ENCODE measurements at regions not wholly inside any gene's neighbourhood (a gene's known extent, or its start where the extent isn't known, plus 50 kb on each side); places are given as distances from the start of the nearest gene placed in this dataset.

DNA sequence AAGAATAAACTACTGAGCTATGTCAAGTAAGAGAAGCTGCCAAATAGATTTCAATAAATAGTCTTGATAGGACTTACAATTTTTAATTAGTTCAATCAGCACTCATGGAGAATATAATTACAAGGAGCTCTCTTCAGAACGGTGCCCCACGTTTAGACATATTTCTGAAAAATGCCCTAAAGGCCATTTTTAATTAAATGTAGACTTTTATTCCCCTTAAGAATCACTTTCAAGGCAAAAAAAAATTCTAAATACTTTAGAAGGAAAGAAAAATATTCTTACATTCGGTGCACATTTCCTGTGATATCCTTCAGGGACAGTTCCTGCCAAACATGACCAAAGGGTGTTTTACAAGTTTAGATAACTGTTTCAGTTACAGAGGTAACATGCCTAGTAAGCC lies 202.5 kb upstream of the CDH7 start:
- no peak for DNase-seq (ENCODE audit: low read depth in 2 of 2)

DNA sequence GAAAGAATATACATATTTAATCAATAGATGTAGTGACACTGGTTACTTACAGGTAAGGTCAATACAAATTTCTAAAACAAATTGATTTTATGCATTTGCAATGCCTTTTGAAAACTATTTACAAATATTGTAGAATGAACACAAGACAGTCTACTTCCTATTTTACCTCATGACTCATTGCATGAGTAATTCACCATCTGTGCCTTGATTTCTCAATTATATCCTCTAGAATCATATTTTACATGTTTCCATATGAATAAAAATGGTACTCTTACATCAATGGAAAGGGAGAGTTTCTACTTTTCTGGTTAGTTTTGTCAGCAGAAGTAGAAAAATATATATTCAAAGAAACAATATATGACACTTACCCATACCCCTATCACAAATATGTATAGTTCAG lies 203.8 kb upstream of the CDH7 start:
- no peak for DNase-seq (ENCODE audit: low read depth in 2 of 2)

DNA sequence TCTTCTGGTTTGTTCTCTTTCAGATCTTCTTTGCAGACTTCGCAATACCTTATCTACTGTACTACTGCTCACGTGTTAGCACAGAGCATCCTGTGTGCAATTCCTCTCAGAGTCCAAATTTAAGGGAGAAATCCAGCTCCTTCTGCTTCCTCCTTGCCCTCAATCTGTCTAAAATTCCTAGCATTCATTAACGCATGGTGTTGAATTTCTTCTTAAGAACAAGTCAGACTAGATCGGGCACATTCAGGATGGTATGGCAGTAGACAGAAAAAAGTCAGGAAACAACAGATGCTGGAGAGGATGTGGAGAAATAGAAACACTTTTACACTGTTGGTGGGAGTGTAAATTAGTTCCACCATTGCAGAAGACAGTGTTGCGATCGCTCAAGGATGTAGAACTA lies 206.1 kb upstream of the CDH7 start:
- DNase-seq (ENCODE audit: low read depth in 2 of 2), result no peak

GRCh38 chr18:65527879-65528633 lies 222.8 kb upstream of the CDH7 start:
- DNase-seq (ENCODE audit: low read depth in 2 of 2), result no peak

- no peak for DNase-seq (ENCODE audit: low read depth in 2 of 2)
Observed at GRCh38 chr18:65526099-65526498, 224.7 kb upstream of the CDH7 start.

GRCh38 chr18:65523461-65523860 lies 227.4 kb upstream of the CDH7 start:
- no peak for DNase-seq (ENCODE audit: low read depth in 2 of 2)

DNA sequence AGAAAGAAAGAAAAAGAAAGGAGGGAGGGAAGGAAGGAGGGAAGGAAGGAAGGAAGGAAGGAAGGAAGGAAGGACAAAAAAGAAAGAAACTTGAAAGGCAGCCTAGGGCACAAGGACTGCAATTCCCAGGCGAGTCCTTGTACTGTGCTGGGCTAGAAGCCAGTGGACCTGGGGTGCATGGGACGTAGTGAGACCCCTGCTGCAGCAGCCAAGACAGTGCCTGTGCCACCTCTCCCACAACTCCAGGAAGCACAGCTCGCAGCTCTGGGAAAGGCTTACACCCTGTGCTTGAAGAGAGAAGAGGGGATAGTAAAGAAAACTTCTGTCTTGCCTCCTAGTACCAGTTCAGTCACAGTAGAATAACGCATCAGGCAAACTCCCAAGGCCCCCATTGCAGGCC lies 227.9 kb upstream of the CDH7 start:
- no peak for DNase-seq (ENCODE audit: low read depth in 2 of 2)

GRCh38 chr18:65516209-65516608 lies 234.6 kb upstream of the CDH7 start:
- no peak for DNase-seq (ENCODE audit: low read depth in 2 of 2)

DNA sequence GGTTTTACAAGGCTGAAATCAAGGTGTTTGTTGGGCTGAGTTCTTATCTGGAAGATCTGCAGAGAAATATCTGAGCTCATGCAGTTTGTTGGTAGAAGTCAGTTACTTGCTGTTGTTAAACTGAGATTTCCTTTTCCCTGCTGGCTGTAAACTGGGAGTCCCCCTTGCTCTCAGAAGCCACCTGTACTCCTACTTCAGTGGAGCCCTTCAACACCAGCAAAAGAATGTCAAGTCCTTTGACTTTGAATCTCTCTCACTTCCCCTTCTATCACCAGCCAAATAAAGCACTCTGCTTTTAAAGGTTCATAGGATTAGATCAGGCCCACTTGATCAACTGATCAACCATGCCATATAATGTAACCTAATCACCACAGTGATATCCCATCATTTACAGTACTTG lies 252.2 kb upstream of the CDH7 start:
- no peak for DNase-seq (ENCODE audit: low read depth in 2 of 2)

DNA sequence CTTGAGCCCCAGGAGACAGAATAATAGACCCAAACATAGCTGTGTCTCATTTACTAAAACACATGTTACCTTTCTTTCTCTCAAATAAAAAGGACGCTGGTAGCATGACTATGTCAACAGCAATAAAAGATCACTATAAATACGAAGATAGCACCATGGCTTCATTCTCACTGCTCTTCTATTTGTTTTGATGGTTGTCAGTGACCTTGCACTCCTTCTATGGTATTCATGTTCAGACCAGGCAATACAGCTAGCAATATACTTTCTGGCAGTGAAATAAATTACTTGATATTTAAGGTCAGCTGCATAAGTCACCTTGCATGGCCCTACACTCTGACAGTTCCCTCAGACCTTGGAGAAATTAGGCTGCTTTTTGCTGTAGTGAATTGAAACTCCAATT lies 263.2 kb upstream of the CDH7 start:
- no peak for DNase-seq (ENCODE audit: low read depth in 2 of 2)

- no peak for DNase-seq (ENCODE audit: low read depth in 2 of 2)
Observed at GRCh38 chr18:65477455-65477854, 273.4 kb upstream of the CDH7 start.

DNA sequence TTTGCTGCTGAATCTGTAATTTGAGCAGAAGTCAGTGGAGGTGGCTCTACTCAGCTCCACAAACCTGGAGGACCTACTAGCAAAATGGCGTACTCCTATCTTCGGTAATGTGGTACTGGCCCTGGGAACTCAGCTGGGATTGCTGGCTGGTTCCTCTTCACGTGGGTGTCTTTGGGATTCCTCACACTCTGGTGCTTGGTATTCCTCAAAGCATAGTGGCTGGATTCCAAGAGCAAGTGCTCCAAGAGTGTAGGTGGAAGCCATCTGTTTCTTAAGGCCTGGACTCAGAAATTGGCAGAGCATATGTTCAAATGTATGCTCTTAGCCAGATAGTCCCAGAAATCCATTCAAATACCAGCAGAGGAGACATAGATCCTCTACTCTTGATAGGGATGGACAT lies 281.9 kb upstream of the CDH7 start:
- no peak for DNase-seq (ENCODE audit: low read depth in 2 of 2)

DNA sequence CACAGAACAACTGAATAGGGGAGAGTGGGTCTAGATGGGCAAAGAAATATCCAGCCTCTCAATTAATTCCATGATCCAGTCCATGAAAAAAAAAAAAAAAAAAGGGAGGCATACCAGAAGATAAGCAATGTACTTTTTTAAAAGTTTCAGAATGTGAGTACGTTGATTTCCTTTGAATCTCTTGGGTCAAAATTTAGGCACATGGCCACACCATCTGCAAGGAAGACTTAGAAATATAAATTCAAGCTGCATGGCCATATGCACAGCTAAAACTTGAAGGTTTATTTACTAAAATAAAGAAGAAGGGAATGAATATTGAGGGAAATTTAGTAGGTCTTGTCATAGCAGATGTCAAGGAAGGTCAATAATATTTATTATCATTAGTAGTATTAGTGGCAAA lies 286.5 kb upstream of the CDH7 start:
- no peak for DNase-seq (ENCODE audit: low read depth in 2 of 2)

- DNase-seq (ENCODE audit: low read depth in 2 of 2), result no peak
Observed at GRCh38 chr18:65459741-65460140, 291.1 kb upstream of the CDH7 start.

GRCh38 chr18:65458871-65459270 lies 291.9 kb upstream of the CDH7 start:
- DNase-seq (ENCODE audit: low read depth in 2 of 2), result no peak

GRCh38 chr18:65439188-65439587 lies 311.6 kb upstream of the CDH7 start:
- no peak for DNase-seq (ENCODE audit: low read depth in 2 of 2)

DNA sequence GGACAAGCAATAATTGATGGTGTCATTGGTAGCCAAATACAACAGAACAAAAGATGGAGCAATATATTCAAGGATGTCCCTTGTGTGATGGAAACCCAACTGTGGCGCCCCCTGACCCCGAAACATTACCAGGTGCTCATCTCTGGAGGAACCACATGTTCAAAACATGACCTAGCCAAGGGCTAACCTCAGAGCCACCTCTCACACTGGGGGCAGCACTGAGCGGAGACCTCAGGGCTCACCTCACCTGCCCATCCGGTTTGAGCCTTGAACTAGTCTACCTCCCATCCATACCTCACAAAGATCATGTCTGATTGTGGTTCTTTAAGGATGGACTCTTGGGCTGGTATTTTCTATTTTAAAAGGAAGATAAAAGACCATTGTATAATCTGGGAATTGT lies 314.4 kb upstream of the CDH7 start:
- no peak for DNase-seq (ENCODE audit: low read depth in 2 of 2)

DNA sequence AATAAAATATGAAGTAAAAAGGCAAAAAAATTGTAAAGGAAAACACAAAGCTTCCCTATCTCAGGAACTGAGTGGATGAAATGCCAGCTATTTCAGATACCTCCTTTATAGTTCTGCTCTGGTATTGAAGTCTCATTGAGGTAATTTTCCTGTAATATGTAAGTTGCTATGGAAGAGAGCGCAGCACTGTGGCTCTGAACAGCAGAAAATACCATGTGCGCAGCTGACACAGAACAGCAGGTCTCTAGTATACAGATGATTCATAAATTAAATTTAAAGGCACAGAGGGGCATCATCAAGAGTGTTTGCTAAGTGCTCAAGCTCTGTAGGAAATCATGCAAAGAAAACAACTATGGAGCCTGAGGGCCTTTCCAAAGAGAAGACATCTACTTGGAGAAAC lies 315.3 kb upstream of the CDH7 start:
- DNase-seq (ENCODE audit: low read depth in 2 of 2), result no peak

GRCh38 chr18:65429601-65430000 lies 321.2 kb upstream of the CDH7 start:
- DNase-seq (ENCODE audit: low read depth in 2 of 2), result no peak

GRCh38 chr18:65425366-65425765 lies 325.4 kb upstream of the CDH7 start:
- no peak for DNase-seq (ENCODE audit: low read depth in 2 of 2)

- no peak for DNase-seq (ENCODE audit: low read depth in 2 of 2)
Observed at GRCh38 chr18:65423776-65424175, 327.0 kb upstream of the CDH7 start.

- DNase-seq (ENCODE audit: low read depth in 2 of 2), result no peak
Observed at GRCh38 chr18:65422544-65423136, 328.2 kb upstream of the CDH7 start.

GRCh38 chr18:65415098-65415497 lies 335.7 kb upstream of the CDH7 start:
- no peak for DNase-seq (ENCODE audit: low read depth in 2 of 2)

GRCh38 chr18:65414501-65414900 lies 336.3 kb upstream of the CDH7 start:
- DNase-seq (ENCODE audit: low read depth in 2 of 2), result no peak
